H9 (cell line): ENCODE measurements at regions not wholly inside any gene's neighbourhood (a gene's known extent, or its start where the extent isn't known, plus 50 kb on each side); places are given as distances from the start of the nearest gene placed in this dataset.

ENCODE experiments used
- DNase-seq: peaks from one replicate; pipeline ENCODE4 v3.0.0-alpha.2; 2017
- H2AFZ ChIP-seq: one replicate; pipeline ENCODE4 v1.6.1; 2013; ENCODE audit warnings: mild to moderate bottlenecking, low read length, control low read depth, moderate library complexity
- H2AK5ac ChIP-seq: 2 replicates; pipeline ENCODE4 v1.6.1; 2013; ENCODE audit warnings: low read length, control low read depth, mixed read lengths; ENCODE audit not compliant: insufficient read length
- H2BK120ac ChIP-seq: one replicate; pipeline ENCODE4 v1.6.1; 2013; ENCODE audit warnings: low read depth, mild to moderate bottlenecking, low read length, control low read depth, inconsistent platforms; ENCODE audit not compliant: poor library complexity, severe bottlenecking
- H2BK12ac ChIP-seq: 2 replicates; pipeline ENCODE4 v1.6.1; 2013; ENCODE audit warnings: low read length, control low read depth, mixed read lengths, low read depth; ENCODE audit not compliant: insufficient read length
- H2BK15ac ChIP-seq: 2 replicates; pipeline ENCODE4 v1.6.1; 2013; ENCODE audit warnings: low read depth, low read length, control low read depth
- H2BK20ac ChIP-seq: one replicate; pipeline ENCODE4 v1.6.1; 2013; ENCODE audit warnings: low read depth, mild to moderate bottlenecking, low read length, control low read depth, inconsistent platforms; ENCODE audit not compliant: poor library complexity, severe bottlenecking
- H2BK5ac ChIP-seq: 2 replicates; pipeline ENCODE4 v1.6.1; 2013; ENCODE audit warnings: low read length, control low read depth, mixed read lengths; ENCODE audit not compliant: insufficient read length
- H3K14ac ChIP-seq: 2 replicates; pipeline ENCODE4 v1.6.1; 2013; ENCODE audit warnings: low read length, control low read depth; ENCODE audit not compliant: insufficient read depth
- H3K18ac ChIP-seq: 2 replicates; pipeline ENCODE4 v1.6.1; 2013; ENCODE audit warnings: low read depth, mild to moderate bottlenecking, mixed read lengths, low read length, control low read depth; ENCODE audit not compliant: insufficient read length
- H3K23ac ChIP-seq: 2 replicates; pipeline ENCODE4 v1.6.1; 2013; ENCODE audit warnings: low read length, control low read depth, mixed read lengths, low read depth; ENCODE audit not compliant: insufficient read length
- H3K23me2 ChIP-seq: 2 replicates; pipeline ENCODE4 v1.6.1; 2013; ENCODE audit warnings: low read depth, mild to moderate bottlenecking, mixed read lengths, low read length, control low read depth; ENCODE audit not compliant: insufficient read length, poor library complexity, severe bottlenecking
- H3K27ac ChIP-seq: 2 replicates; pipeline ENCODE4 v1.5.1; 2013; ENCODE audit warnings: low read length, control low read depth, mixed read lengths, low read depth; ENCODE audit not compliant: insufficient read length
- H3K27me3 ChIP-seq: 2 replicates; pipeline ENCODE4 v1.6.1; 2013; ENCODE audit warnings: low read length, control low read depth, inconsistent platforms; ENCODE audit not compliant: insufficient read depth
- H3K4ac ChIP-seq: 2 replicates; pipeline ENCODE4 v1.6.1; 2013; ENCODE audit warnings: low read depth, mild to moderate bottlenecking, control low read depth, inconsistent platforms, low read length, moderate library complexity
- H3K4me1 ChIP-seq: 2 replicates; pipeline ENCODE4 v1.6.1; 2013; ENCODE audit warnings: low read length, control low read depth, inconsistent platforms; ENCODE audit not compliant: insufficient read depth
- H3K4me2 ChIP-seq: 2 replicates; pipeline ENCODE4 v1.6.1; 2013; ENCODE audit warnings: low read length, control low read depth, mixed read lengths; ENCODE audit not compliant: insufficient read length, insufficient read depth
- H3K56ac ChIP-seq: 2 replicates; pipeline ENCODE4 v1.6.1; 2013; ENCODE audit warnings: low read depth, mild to moderate bottlenecking, mixed read lengths, low read length, control low read depth; ENCODE audit not compliant: insufficient read length
- H3K79me1 ChIP-seq: 2 replicates; pipeline ENCODE4 v1.6.1; 2013; ENCODE audit warnings: low read depth, mild to moderate bottlenecking, moderate library complexity, low read length, control low read depth, inconsistent platforms; ENCODE audit not compliant: insufficient read depth, poor library complexity, severe bottlenecking
- H3K79me2 ChIP-seq: 2 replicates; pipeline ENCODE4 v1.6.1; 2013; ENCODE audit warnings: low read length, control low read depth, inconsistent platforms; ENCODE audit not compliant: insufficient read depth
- H3K9ac ChIP-seq: 2 replicates; pipeline ENCODE4 v1.6.1; 2013; ENCODE audit warnings: low read length, control low read depth, mixed read lengths; ENCODE audit not compliant: insufficient read length; ENCODE audit errors: extremely low read depth
- H3K9me3 ChIP-seq: one replicate; pipeline ENCODE4 v1.6.1; 2013; ENCODE audit warnings: low read depth, low read length, inconsistent platforms; ENCODE audit not compliant: control insufficient read depth
- H3T11ph ChIP-seq: one replicate; pipeline ENCODE4 v1.6.1; 2013; ENCODE audit warnings: mild to moderate bottlenecking, low read length, control low read depth, inconsistent platforms
- H4K20me1 ChIP-seq: one replicate; pipeline ENCODE4 v1.6.1; 2013; ENCODE audit not compliant: control insufficient read depth, insufficient read length, insufficient read depth
- H4K5ac ChIP-seq: 2 replicates; pipeline ENCODE4 v1.6.1; 2013; ENCODE audit warnings: low read depth, mild to moderate bottlenecking, mixed read lengths, low read length, control low read depth; ENCODE audit not compliant: insufficient read length
- H4K8ac ChIP-seq: replicated peaks from 2 replicates; pipeline ENCODE4 v1.6.1; 2013; ENCODE audit warnings: low read length, control low read depth, mixed read lengths, low read depth; ENCODE audit not compliant: insufficient read length
- H4K91ac ChIP-seq: 2 replicates; pipeline ENCODE4 v1.6.1; 2013; ENCODE audit warnings: low read depth, mild to moderate bottlenecking, moderate library complexity, mixed read lengths, low read length, control low read depth; ENCODE audit not compliant: insufficient read length
- H3K27ac Mint-ChIP-seq, 3 experiments: 2 replicates in 2 of 3; 3 replicates in 1 of 3; pipeline ENCODE4 v1.8.0; 2020 to 2021; ENCODE audit warnings: mixed read lengths in 3 of 3, mild to moderate bottlenecking in 1 of 3, moderate library complexity in 1 of 3
- H3K27me3 Mint-ChIP-seq: 2 replicates; pipeline ENCODE4 v1.8.0; 2021; ENCODE audit warnings: low read depth, mild to moderate bottlenecking, moderate library complexity, mixed read lengths
- H3K36me3 Mint-ChIP-seq, 3 experiments: 2 replicates in 2 of 3; 3 replicates in 1 of 3; pipeline ENCODE4 v1.8.0; 2020 to 2021; ENCODE audit warnings: low read depth in 3 of 3, mixed read lengths in 3 of 3; ENCODE audit not compliant: insufficient read depth in 1 of 3
- H3K4me1 Mint-ChIP-seq, 2 experiments: 2 replicates each; pipeline ENCODE4 v1.8.0; 2020; ENCODE audit warnings: mixed read lengths in 2 of 2
- H3K4me3 Mint-ChIP-seq, 2 experiments: 2 replicates in 1 of 2; 3 replicates in 1 of 2; pipeline ENCODE4 v1.8.0; 2020 to 2021; ENCODE audit warnings: mild to moderate bottlenecking in 2 of 2, mixed read lengths in 2 of 2, moderate library complexity in 1 of 2
- H3K9me3 Mint-ChIP-seq, 2 experiments: 2 replicates in 1 of 2; 3 replicates in 1 of 2; pipeline ENCODE4 v1.8.0; 2020; ENCODE audit warnings: mild to moderate bottlenecking in 2 of 2, mixed read lengths in 2 of 2, moderate library complexity in 1 of 2
- WGBS: extraction: QIAGEN DNeasy Blood & Tissue Kit; methylation state at CpG from one replicate; pipeline ENCODE4 v1.1.7; 2013; ENCODE audit warnings: missing lambda C conversion rate, low lambda C conversion rate, mixed read lengths; ENCODE audit not compliant: insufficient read length; ENCODE audit errors: extremely low coverage; 5-methylcytosine and 5-hydroxymethylcytosine counted together
- TF ChIP-seq, protein P1 (sequence below): fragments of 200-600 bp; sonication (generic); conservative IDR thresholded peaks from 3 replicates; pipeline ENCODE4 v1.8.0; 2021; ENCODE audit warnings: antibody characterized with exemption, mild to moderate bottlenecking

DNA sequence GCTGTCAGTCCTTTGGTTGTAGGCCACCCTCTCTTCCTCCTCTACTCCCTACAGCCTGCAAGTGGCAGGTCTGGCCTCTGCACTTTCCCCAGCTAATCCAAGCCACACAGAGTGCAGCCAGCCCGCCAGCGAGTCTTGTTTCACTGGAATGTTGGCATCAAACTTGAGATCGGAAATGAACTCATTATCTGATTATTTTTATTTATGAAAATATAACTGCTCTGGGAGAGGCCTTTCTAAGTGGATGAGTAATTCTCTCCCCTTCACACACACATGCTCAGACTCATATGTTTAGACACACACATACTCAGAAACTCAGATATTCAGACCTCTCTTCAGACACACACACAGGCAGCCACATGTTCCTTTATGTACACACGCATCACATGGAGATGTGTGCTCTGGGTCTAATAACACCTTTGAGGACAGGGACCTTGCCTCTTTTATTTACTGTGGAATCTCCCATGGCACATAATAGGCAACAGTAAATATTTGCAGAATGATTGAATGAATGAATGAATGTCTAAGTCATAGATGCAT, 151.3 kb downstream of the ZFP36L2 start:
- Histone ChIP-seq H4K91ac (no peak overlapping the region), H2AFZ (no peak overlapping the region), H3K23ac (no peak overlapping the region), H4K8ac (no peak overlapping the region), H2BK12ac (no peak overlapping the region), H2BK5ac (no peak overlapping the region), H3K56ac (no peak overlapping the region), H4K5ac (no peak overlapping the region), H3K79me1 (no peaks in the 10 kb centered on the region), H3K4me2 (no peak overlapping the region), H3K14ac (no peak overlapping the region), H2BK120ac (no peak overlapping the region), H3K4me1 (no peaks in the 10 kb centered on the region; the same call in 1 of the 2 replicates), H3K4ac (no peak overlapping the region), H3K9ac (no peak overlapping the region), H2BK15ac (no peak overlapping the region), H3K79me2 (no peaks in the 10 kb centered on the region), H3K9me3 (no peaks in the 10 kb centered on the region), H2BK20ac (no peak overlapping the region), H3K18ac (no peak overlapping the region), H4K20me1 (no peaks in the 10 kb centered on the region), H2AK5ac (no peak overlapping the region), H3K23me2 (no peaks in the 10 kb centered on the region), H3K27ac (no peak overlapping the region), H3T11ph (no peak overlapping the region), H3K27me3 (no peaks in the 10 kb centered on the region)
- H3K9me3 Mint-ChIP-seq = no peaks in the 10 kb centered on the region
- H3K4me3 Mint-ChIP-seq = no peak overlapping the region
- H3K27ac Mint-ChIP-seq = no peak overlapping the region
- H3K4me1 Mint-ChIP-seq = peaks cover 4 to 10% of the 10 kb centered on the region in 2 experiments; a peak in 3 of 4 replicates
- TF ChIP-seq, protein P1, sequence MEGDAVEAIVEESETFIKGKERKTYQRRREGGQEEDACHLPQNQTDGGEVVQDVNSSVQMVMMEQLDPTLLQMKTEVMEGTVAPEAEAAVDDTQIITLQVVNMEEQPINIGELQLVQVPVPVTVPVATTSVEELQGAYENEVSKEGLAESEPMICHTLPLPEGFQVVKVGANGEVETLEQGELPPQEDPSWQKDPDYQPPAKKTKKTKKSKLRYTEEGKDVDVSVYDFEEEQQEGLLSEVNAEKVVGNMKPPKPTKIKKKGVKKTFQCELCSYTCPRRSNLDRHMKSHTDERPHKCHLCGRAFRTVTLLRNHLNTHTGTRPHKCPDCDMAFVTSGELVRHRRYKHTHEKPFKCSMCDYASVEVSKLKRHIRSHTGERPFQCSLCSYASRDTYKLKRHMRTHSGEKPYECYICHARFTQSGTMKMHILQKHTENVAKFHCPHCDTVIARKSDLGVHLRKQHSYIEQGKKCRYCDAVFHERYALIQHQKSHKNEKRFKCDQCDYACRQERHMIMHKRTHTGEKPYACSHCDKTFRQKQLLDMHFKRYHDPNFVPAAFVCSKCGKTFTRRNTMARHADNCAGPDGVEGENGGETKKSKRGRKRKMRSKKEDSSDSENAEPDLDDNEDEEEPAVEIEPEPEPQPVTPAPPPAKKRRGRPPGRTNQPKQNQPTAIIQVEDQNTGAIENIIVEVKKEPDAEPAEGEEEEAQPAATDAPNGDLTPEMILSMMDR = no peak
- no peaks in the 10 kb centered on the region for H3K36me3 Mint-ChIP-seq
- DNase-seq = no peak
- WGBS = no CpG with 5 or more reads among the region's 4 CpGs
- peaks cover 12% of the 10 kb centered on the region for H3K27me3 Mint-ChIP-seq
